HG02840 (cell line): ENCODE measurements at regions not wholly inside any gene's neighbourhood (a gene's known extent, or its start where the extent isn't known, plus 50 kb on each side); places are given as distances from the start of the nearest gene placed in this dataset.
"Not testable (repeated sequence)": the region's sequence is repeated elsewhere in the genome, so short reads cannot be mapped to it uniquely, and the experiment has no call there.

Source experiments
- ATAC-seq: cut with Tn5 transposase; IDR thresholded peaks from one replicate; pipeline ENCODE4 v1.9.1; 2021; ENCODE audit warnings: mild to moderate bottlenecking, moderate library complexity, moderate number of reproducible peaks; ENCODE audit not compliant: unreplicated experiment, low FRiP score

GRCh38 chr3:632571-633170 is 436.1 kb downstream of the CHL1 start:
- ATAC-seq, result no peak

GRCh38 chr3:634511-634910 is 437.9 kb downstream of the CHL1 start:
- ATAC-seq, result no peak

DNA sequence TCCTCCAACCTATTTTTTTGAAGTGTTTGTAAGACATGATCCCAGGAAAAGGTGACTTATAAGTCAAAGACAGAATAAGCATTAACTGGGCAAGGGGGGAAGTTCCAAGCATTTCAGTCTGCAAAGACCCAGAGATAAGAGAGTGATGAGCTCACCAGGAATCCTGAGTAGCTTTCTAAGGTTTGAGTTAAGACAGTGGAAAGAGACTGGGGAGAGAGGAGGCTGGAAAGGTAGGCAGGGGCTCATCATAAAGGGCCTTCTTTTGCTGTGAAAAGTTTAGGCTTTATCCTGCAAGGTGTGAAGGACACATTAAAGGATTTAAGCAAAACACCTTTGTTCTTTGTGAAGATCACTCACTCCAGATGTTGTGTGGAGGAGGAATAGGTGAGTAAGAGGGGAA is 438.8 kb downstream of the CHL1 start:
- ATAC-seq, result no peak

DNA sequence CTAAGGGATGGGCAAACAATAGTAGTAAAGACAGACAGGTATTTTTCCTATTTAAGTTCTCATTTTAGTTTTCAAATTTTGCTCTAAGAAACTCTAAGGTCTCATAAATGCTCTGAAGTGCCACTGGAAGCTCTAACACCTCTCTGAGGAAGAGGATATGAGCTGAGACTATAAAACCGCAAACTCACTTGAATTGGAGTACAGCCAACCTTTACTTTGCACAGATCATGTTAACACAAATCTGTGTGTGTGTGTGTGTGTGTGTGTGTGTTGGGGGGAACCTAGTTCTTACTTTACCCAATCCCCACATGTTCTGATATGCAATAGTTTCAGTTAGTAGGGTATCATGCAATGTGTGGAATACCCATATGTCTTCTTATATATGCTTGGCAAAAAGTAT is 446.8 kb downstream of the CHL1 start:
- ATAC-seq, result no peak

DNA sequence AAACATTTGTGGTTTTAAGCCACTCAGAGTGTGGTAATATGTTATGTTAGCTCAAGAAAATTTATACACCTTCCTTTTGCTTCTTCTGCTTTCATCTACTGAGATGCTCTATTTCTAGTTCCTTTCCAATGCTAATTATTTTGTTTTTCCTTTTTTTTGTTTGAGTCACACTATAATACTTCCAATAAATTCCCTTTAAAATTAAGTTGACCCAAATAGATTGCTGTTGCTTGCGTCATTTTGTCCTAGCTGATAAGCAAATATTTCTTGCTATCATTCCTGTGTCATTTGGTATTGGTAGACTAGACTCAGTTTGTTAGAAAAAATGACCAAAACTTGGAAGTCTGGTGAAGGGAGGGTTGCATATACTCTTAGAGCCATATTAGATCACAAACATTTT is 437.0 kb upstream of the CNTN6 start:
- no peak for ATAC-seq

GRCh38 chr3:661356-661755 is 431.5 kb upstream of the CNTN6 start:
- ATAC-seq, result no peak

GRCh38 chr3:674116-674515 is 418.7 kb upstream of the CNTN6 start:
- ATAC-seq, result no peak

DNA sequence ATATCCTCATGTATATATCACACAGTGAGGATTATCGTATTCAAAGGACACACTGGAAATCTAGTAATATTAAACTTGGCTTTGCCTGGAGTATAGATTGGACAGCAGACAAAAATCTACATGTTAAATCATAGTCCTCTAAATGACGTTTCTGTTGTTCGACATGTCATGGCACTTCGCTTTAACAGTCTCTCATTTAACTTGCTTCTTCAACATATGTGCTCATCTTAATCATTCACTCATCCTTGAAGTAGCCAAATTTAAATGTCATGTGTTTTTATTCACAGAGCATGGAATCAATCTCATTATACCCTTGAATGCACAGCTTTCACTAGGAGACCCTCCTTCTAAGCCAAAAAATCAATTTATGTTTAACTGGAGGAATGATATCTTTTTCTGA is 417.0 kb upstream of the CNTN6 start:
- ATAC-seq, result no peak

DNA sequence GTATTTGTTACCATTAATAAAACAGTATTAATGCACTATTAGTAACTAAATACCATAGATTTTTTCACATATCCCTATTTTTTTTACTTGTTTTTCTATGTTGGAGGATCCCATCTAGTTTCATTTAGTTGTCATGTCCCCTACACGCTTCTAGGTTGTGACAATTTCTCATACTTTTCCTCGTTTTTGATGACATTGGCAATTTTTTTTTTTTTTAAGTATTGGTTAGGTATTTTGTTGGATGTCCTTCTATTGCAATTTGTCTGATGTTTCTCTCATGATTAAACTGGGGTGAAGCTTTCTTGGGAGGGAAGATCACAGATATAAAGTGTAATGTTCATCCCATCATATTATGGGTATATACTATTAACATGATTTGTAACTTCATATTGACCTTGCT is 409.1 kb upstream of the CNTN6 start:
- ATAC-seq, result no peak

GRCh38 chr3:690770-691169 is 402.1 kb upstream of the CNTN6 start:
- ATAC-seq, result no peak

- ATAC-seq, result no peak
Observed at GRCh38 chr3:700514-700913, 392.3 kb upstream of the CNTN6 start.

DNA sequence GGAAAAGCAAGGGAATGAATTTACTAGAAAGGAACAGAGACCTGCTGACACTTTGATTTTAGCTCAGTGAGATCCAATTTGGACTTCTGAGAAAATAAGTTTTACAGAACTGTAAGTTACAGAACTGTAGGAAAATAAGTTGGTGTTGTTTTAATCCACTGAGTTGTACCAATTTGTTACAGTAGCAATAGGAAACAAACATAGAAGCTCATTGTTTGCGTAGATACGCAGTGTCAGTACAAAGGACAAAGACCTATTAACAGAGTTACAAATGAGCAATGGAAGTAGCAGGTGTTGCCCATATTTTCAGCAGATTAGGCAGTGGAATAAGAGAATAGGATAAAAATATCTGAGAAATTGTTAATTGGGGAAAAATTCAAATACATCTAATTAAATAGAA is 385.8 kb upstream of the CNTN6 start:
- ATAC-seq, result no peak

DNA sequence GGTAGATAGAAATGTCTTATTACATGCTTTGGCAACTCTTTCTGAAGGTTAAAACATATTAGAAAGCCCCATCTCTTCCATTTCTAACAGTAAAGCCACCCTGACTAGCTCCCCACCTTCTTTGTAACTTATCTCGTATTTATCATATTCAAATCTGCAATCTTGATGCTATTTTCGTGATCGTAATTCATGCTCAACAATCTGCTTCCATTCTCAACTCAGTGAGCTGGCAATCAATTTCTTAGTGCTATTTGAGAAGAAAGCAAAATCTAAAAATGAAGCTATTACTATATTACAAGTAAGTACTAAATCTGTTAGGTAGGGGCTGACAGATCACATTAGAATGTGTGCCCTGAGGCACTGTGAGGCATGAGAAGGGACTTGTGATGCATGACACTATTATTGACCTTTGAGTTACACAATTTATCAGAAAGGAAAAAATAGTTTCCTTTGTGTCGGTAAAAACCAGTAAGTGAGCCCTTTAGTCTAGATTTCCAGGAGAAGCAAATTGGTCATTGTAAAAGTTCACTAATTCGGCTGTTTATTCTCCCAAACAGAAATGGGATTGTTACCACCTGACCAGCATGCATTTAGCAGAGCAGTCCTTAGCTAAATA is 379.7 kb upstream of the CNTN6 start:
- no peak for ATAC-seq

DNA sequence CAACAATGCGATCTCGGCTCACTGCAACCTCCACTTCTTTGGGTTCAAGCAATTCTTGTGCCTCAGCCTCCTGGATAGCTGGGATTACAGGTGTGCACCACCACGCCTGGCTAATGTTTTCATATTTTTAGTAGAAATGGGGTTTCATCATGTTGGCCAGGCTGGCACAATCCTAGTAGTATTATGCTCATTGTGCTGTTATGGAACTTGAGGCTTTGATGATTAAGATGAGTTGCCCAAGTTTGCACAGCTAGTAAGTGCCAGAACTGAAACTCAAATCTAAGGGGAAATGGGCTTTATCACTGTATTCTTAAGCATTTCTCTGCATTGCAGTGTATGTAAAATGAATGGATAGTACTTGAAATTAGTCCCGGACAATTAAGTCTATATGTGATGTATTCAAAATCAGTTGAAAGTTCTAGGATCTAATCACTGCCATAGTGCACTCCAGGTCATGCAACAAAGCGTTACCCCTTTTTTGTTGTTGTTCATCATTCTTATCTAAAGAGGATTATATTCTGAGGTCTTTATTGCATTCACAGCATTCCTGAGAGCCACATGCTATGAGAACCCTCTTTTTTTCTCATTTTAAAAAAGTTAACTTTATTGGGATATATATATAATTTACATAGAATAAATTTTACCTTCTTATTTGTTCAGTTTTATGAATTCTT is 378.7 kb upstream of the CNTN6 start:
- ATAC-seq, result no peak

GRCh38 chr3:721086-721485 is 371.7 kb upstream of the CNTN6 start:
- ATAC-seq, result no peak

GRCh38 chr3:732326-732928 is 360.4 kb upstream of the CNTN6 start:
- ATAC-seq, result no peak

- ATAC-seq, result no peak
Observed at GRCh38 chr3:733313-733712, 359.5 kb upstream of the CNTN6 start.

- ATAC-seq, result no peak
Observed at GRCh38 chr3:757711-758110, 335.1 kb upstream of the CNTN6 start.

DNA sequence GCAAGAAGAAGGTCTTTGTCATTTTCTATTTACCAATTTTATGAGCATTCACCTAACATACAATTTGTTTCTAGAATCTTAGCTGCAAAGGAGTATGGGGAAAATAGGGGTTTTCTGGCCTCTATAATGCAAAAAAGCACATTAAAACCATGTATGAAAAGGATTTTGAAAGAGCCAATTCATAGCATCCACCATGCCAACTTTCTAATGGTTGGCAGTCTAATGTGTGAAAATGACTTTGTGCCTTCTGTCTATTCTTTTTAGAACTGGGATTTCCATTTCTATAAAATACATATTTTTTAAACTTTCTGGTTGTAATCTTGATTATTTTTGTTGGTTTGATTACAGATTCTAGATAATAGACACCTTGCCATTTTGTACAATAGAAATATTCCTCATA is 333.7 kb upstream of the CNTN6 start:
- ATAC-seq, result no peak

- not testable (repeated sequence) for ATAC-seq
Observed at GRCh38 chr3:773433-773832, 319.4 kb upstream of the CNTN6 start.

DNA sequence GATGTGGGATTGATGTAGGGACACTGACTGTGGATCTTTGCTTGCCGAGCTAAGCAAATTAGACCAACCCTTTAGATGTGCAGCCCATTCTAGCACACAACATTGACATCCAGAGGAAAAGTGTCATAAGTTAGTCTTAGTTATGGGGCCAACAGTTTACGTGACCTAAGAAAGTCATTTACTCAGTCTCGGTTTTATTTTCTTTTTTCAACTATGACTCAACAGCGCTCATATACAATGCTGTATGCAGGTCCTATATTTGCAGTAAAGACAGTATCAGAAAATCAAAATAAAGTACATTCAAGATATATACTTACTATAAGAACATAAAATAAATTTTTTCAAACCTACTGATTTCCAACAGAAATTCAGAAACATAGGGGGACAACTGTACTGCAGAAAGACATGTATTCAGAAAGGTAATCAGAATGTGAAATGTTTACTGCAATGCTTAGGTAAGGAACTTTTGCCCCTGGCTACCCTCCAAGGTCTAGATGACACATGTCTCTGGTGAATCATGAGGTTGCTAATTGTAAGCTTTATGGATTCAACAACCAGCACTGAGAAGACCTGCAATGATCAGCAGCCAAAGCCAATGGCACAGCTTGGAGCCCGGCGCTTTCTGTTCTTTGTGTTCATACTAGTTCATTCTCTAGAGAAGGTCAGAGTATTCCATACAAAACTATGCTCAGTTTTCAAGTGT is 317.5 kb upstream of the CNTN6 start:
- no peak for ATAC-seq
